ENCODE measurements at regions not wholly inside any gene's neighbourhood (a gene's known extent, or its start where the extent isn't known, plus 50 kb on each side); places are given as distances from the start of the nearest gene placed in this dataset.

DNA sequence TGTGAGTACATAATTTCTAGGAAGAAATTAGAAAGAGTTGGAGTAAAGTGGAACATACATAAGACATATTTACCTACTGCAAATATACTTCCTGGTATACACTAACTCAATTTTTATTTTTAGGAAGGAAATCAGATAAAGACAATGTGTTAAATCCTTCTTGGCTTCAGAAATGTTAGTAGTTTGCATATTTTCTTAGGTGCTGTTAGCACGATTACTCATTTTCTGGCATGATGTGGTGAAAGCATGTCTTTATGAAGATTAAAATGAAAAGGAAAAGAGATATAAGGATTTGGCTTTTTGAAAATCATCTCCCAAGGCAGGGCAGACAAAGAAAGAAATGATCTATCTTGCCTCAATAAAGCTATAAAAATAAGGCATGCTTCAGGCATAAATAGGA lies 287.6 kb upstream of the E2F7 start:
- no peak for DNase-seq (ENCODE audit: low spot score)

- DNase-seq (ENCODE audit: low spot score) = no peak
These were observed 286.5 kb upstream of the E2F7 start for GRCh38 chr12:77351860-77352259.

- DNase-seq (ENCODE audit: low spot score) = no peak
These were observed 284.5 kb upstream of the E2F7 start for GRCh38 chr12:77349689-77350370.

- DNase-seq (ENCODE audit: low spot score) = no peak
These were observed 281.6 kb upstream of the E2F7 start for GRCh38 chr12:77347017-77347416.

DNA sequence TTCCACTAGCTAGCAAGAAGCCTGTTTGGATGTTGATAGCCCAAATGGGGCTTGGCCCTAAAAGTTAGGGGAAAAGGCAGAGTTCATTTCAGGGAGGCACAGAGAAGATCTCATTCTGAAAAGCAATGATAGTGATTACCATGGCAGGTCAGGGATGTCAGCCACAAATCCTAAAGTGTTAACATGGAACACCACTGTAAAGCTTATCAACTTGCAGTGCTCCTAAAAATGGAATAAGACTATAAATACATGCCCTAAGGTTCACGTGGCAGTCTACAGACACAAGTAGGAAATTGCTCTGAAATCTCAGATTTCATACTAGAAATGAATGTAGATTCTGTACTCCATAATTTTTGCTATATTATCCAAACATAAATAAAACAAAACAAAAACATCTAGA lies 280.0 kb upstream of the E2F7 start:
- no peak for DNase-seq (ENCODE audit: low spot score)

GRCh38 chr12:77344651-77345050 lies 279.3 kb upstream of the E2F7 start:
- no peak for DNase-seq (ENCODE audit: low spot score)

DNA sequence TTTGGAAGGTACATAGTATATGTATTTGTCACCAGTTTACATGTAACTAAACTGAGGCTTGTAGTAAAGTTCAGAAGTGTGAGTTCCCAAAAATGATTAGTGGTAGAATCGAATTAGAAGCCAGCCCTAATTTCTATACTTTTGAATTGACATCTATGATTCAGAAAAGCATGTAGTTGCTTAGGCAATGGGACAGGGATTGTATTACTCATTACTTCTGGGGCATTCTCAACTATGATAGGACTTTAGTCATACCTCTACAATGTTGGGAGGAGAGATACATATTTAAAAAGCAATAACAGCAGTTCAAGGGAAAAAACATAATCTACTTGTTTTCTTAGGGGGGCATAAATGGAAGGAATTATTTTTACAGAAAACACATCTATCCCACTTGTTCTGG lies 277.9 kb upstream of the E2F7 start:
- DNase-seq (ENCODE audit: low spot score) = no peak

GRCh38 chr12:77342253-77342652 lies 276.9 kb upstream of the E2F7 start:
- DNase-seq (ENCODE audit: low spot score) = no peak

DNA sequence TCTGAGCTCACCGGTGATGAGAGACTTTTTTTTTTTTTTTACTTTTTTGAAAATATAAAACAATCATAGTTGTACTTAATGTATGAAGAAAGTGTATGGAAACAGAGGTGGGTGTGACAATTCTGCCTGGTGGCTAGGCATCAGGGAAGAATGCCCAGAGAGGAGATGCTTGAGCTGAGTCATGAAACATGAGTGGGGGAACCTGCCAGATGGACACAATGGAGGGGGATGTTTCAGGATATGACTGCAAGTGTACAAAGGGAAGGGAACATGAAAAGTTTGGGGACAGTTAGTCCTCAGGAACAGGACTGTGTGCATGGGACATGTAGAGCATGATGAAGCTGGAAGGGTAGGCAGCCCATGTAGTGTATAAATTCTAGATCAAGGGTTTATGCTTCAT lies 274.2 kb upstream of the E2F7 start:
- DNase-seq (ENCODE audit: low spot score) = no peak

- no peak for DNase-seq (ENCODE audit: low spot score)
These were observed 272.0 kb upstream of the E2F7 start for GRCh38 chr12:77337362-77337761.

- DNase-seq (ENCODE audit: low spot score) = no peak
These were observed 269.4 kb upstream of the E2F7 start for GRCh38 chr12:77334806-77335205.

- DNase-seq (ENCODE audit: low spot score) = no peak
These were observed 263.0 kb upstream of the E2F7 start for GRCh38 chr12:77328326-77328725.

DNA sequence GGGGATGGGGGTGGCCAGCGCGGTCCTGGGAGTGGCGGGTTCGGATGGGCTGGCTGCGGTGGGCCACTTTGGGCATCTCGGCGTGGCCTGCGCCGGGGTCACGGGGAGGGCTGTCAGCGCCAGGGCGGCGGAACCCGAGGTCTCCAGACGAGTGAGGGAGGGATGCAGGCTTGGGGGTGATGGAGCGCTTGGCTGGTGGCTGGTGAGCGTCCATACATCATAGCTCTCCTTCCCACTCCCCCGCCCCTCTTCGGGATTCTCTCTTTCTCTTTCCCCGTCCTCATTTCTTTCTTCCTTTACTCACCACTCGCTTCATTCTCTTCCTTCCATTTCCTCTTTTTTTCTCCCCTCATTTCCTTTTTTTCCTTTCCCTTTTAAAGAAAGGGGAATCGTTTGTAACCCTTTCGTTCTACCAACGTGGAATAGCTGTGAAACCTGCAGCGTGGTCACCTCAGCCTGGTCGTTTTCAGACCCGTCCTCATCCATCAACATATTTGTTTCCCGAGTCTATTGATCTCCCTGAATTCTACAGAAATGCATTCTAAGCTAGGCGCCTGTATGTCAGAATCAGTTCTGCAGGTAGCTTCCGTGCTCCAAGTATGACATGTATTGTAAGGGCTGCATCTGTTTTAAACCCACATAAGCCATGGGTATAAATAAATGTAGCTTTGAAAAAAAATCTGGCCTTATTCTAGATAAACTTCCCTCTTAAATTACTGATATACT lies 260.3 kb upstream of the E2F7 start:
- DNase-seq (ENCODE audit: low spot score) = no peak

DNA sequence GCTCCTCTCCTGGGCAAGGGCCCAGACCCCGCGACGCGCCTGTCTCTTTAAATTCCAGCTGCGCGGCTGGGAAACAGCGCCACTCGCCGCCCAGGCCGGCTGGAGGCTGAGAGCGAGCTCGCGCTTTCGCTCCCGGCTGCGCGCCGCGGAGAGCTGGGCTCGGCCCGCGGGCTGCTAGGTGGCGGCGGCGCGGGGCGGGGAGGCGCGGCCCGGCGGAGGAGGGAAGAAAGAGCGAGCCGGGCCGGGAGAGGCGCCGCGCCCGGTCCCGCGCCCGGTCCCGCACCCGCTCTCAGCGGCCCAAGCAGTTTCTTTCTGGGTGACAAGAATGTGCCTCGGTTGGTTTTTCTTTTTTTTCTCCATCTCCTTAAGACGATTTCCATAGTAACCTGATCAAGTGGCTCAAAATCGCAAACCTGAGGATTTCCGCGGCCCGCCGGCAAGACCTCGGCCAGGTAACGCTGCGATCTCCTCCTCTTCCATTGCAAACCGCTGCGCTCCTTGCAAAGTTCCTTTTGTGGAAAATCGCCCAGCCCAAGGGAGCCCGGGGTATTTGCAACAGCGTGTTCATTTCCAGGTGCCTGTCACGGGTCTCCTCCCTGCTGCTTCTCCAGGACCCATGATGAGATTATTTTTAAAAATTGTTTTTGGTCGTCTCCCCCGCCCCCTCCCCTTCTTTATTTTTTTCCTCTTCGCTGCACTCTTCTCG lies 259.5 kb upstream of the E2F7 start:
- peak; percentile 29 for DNase-seq (ENCODE audit: low spot score)

GRCh38 chr12:77324416-77324762 lies 259.0 kb upstream of the E2F7 start:
- no peak for DNase-seq (ENCODE audit: low spot score)

GRCh38 chr12:77323788-77324415 lies 258.5 kb upstream of the E2F7 start:
- no peak for DNase-seq (ENCODE audit: low spot score)

GRCh38 chr12:77319166-77319565 lies 253.8 kb upstream of the E2F7 start:
- DNase-seq (ENCODE audit: low spot score) = no peak

DNA sequence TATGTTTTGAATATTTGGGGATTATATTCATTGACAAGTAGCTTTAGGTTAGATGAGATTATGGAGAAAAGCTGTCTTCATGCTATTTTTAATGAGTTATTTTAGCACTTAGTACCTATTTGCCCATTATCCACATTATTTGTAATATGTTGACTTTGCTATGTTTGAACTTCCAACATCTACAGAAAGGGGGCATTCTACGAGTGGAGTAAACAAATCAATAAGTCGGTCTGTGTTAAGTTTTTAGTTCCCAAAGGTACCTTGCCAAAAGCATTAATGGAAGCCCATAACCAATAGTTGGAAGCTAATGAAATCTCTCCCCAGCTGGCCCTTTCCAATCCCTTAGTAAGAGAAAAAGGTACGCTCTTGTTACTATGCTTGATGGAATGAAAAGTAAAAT lies 250.0 kb upstream of the E2F7 start:
- no peak for DNase-seq (ENCODE audit: low spot score)

- DNase-seq (ENCODE audit: low spot score) = no peak
These were observed 249.1 kb upstream of the E2F7 start for GRCh38 chr12:77314378-77315052.

GRCh38 chr12:77308056-77308455 lies 242.7 kb upstream of the E2F7 start:
- DNase-seq (ENCODE audit: low spot score) = no peak

- DNase-seq (ENCODE audit: low spot score) = no peak
These were observed 235.4 kb upstream of the E2F7 start for GRCh38 chr12:77300811-77301210.

GRCh38 chr12:77299910-77300669 lies 234.7 kb upstream of the E2F7 start:
- peak; percentile 4 for DNase-seq (ENCODE audit: low spot score)
